ENCODE measurements at regions not wholly inside any gene's neighbourhood (a gene's known extent, or its start where the extent isn't known, plus 50 kb on each side); places are given as distances from the start of the nearest gene placed in this dataset.

GRCh38 chr13:21852043-21852442 is 181.2 kb downstream of the FGF9 start:
- no peak for DNase-seq
- H3K4me1 Mint-ChIP-seq (ENCODE audit: low read depth, unreplicated experiment), result no peaks in the 10 kb centered on the region
- peaks cover 1% of the 10 kb centered on the region for H3K9me3 Mint-ChIP-seq (ENCODE audit: unreplicated experiment)
- no peak overlapping the region for H3K27ac Mint-ChIP-seq (ENCODE audit: unreplicated experiment)
- no peak overlapping the region for H3K4me3 Mint-ChIP-seq (ENCODE audit: unreplicated experiment)
- H3K27me3 Mint-ChIP-seq (ENCODE audit: unreplicated experiment), result no peaks in the 10 kb centered on the region
- H3K36me3 Mint-ChIP-seq (ENCODE audit: unreplicated experiment), result no peaks in the 10 kb centered on the region
- no peak for TF ChIP-seq CTCF (IDR thresholded peaks at IDR 0.05; ENCODE audit: partially characterized antibody, unreplicated experiment)

GRCh38 chr13:21853779-21854178 is 182.9 kb downstream of the FGF9 start:
- H3K4me3 Mint-ChIP-seq (ENCODE audit: unreplicated experiment), result no peak overlapping the region
- DNase-seq, result no peak

GRCh38 chr13:21868823-21869222 is 197.9 kb downstream of the FGF9 start:
- Mint-ChIP-seq H3K4me1 (ENCODE audit: low read depth, unreplicated experiment) (peaks cover 11% of the 10 kb centered on the region), H3K27ac (ENCODE audit: unreplicated experiment) (no peak overlapping the region), H3K36me3 (ENCODE audit: unreplicated experiment) (no peaks in the 10 kb centered on the region), H3K4me3 (ENCODE audit: unreplicated experiment) (no peak overlapping the region), H3K9me3 (ENCODE audit: unreplicated experiment) (peaks cover 3% of the 10 kb centered on the region), H3K27me3 (ENCODE audit: unreplicated experiment) (peaks cover 3% of the 10 kb centered on the region)
- DNase-seq, result no peak
- no peak for TF ChIP-seq CTCF (IDR thresholded peaks at IDR 0.05; ENCODE audit: partially characterized antibody, unreplicated experiment)

More at GRCh38 chr13:21853779-21854178, 182.9 kb downstream of the FGF9 start:
- no peaks in the 10 kb centered on the region for H3K4me1 Mint-ChIP-seq (ENCODE audit: low read depth, unreplicated experiment)
- no peak for TF ChIP-seq CTCF (IDR thresholded peaks at IDR 0.05; ENCODE audit: partially characterized antibody, unreplicated experiment)
- no peaks in the 10 kb centered on the region for H3K27me3 Mint-ChIP-seq (ENCODE audit: unreplicated experiment)
- H3K36me3 Mint-ChIP-seq (ENCODE audit: unreplicated experiment), result no peaks in the 10 kb centered on the region
- no peaks in the 10 kb centered on the region for H3K9me3 Mint-ChIP-seq (ENCODE audit: unreplicated experiment)
- no peak overlapping the region for H3K27ac Mint-ChIP-seq (ENCODE audit: unreplicated experiment)

- no peak for DNase-seq
- peaks cover 11% of the 10 kb centered on the region for H3K4me1 Mint-ChIP-seq (ENCODE audit: low read depth, unreplicated experiment)
- H3K4me3 Mint-ChIP-seq (ENCODE audit: unreplicated experiment), result no peak overlapping the region
- H3K9me3 Mint-ChIP-seq (ENCODE audit: unreplicated experiment), result no peaks in the 10 kb centered on the region
- TF ChIP-seq CTCF (IDR thresholded peaks at IDR 0.05; ENCODE audit: partially characterized antibody, unreplicated experiment), result no peak
- no peak overlapping the region for H3K27ac Mint-ChIP-seq (ENCODE audit: unreplicated experiment)
- peaks cover 3% of the 10 kb centered on the region for H3K27me3 Mint-ChIP-seq (ENCODE audit: unreplicated experiment)
- no peaks in the 10 kb centered on the region for H3K36me3 Mint-ChIP-seq (ENCODE audit: unreplicated experiment)
These were observed 200.5 kb downstream of the FGF9 start for GRCh38 chr13:21871382-21871781.

GRCh38 chr13:21871919-21872318 is 201.0 kb downstream of the FGF9 start:
- no peaks in the 10 kb centered on the region for H3K36me3 Mint-ChIP-seq (ENCODE audit: unreplicated experiment)
- H3K27ac Mint-ChIP-seq (ENCODE audit: unreplicated experiment), result no peak overlapping the region
- H3K27me3 Mint-ChIP-seq (ENCODE audit: unreplicated experiment), result peaks cover 3% of the 10 kb centered on the region
- no peak for TF ChIP-seq CTCF (IDR thresholded peaks at IDR 0.05; ENCODE audit: partially characterized antibody, unreplicated experiment)
- DNase-seq, result no peak
- H3K9me3 Mint-ChIP-seq (ENCODE audit: unreplicated experiment), result no peaks in the 10 kb centered on the region
- no peak overlapping the region for H3K4me3 Mint-ChIP-seq (ENCODE audit: unreplicated experiment)
- H3K4me1 Mint-ChIP-seq (ENCODE audit: low read depth, unreplicated experiment), result peaks cover 11% of the 10 kb centered on the region

All from glutamatergic neuron (in vitro differentiated cells).